GM12874 (cell line): ENCODE measurements at regions not wholly inside any gene's neighbourhood (a gene's known extent, or its start where the extent isn't known, plus 50 kb on each side); places are given as distances from the start of the nearest gene placed in this dataset.

Experiments
- TF ChIP-seq, protein P1 (sequence below): IDR thresholded peaks from 2 replicates; pipeline ENCODE4 v1.5.1; 2011; ENCODE audit warnings: low read depth, mild to moderate bottlenecking, control low read depth, low read length, moderate library complexity; ENCODE audit not compliant: insufficient read depth

DNA sequence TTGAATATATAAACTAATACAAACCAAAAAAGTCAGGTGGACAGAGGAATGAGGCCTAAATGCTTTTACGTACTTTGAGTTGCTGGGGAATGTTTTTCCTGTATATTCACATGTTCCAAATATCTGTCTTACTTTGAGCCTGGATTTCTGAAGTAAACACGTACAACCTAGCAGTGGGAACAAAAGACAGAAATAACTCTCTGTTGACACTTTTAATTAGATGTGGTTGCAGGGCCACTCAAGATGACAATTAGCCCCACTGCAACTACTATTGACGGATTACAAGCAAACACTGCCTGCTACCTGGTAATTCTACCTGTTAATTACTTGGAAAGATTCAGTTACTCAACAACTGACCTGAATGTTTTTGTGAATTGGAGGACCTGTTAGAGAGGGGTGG is 196.9 kb downstream of the TTLL7 start:
- TF ChIP-seq, protein P1, sequence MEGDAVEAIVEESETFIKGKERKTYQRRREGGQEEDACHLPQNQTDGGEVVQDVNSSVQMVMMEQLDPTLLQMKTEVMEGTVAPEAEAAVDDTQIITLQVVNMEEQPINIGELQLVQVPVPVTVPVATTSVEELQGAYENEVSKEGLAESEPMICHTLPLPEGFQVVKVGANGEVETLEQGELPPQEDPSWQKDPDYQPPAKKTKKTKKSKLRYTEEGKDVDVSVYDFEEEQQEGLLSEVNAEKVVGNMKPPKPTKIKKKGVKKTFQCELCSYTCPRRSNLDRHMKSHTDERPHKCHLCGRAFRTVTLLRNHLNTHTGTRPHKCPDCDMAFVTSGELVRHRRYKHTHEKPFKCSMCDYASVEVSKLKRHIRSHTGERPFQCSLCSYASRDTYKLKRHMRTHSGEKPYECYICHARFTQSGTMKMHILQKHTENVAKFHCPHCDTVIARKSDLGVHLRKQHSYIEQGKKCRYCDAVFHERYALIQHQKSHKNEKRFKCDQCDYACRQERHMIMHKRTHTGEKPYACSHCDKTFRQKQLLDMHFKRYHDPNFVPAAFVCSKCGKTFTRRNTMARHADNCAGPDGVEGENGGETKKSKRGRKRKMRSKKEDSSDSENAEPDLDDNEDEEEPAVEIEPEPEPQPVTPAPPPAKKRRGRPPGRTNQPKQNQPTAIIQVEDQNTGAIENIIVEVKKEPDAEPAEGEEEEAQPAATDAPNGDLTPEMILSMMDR, result no peak

DNA sequence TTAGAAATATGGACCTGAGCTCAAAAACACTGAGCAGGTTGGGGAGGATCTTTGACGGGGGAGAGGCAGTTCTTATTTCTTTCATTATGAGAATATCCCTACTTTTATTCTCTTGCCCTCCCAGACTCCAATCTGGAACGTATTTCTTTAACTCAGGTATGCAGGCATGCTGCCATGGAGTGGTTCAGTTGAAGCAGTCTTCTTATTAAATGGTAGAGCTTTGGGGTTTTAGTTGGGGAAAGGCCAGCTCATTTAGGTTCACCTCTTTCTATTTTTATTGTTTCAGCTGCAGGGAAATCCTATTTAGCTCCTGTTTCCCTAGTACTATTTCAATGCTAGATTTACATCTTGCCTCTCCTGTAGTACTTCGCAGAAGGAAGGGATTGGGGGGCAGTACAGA is 198.9 kb downstream of the TTLL7 start:
- TF ChIP-seq, protein P1, result no peak

DNA sequence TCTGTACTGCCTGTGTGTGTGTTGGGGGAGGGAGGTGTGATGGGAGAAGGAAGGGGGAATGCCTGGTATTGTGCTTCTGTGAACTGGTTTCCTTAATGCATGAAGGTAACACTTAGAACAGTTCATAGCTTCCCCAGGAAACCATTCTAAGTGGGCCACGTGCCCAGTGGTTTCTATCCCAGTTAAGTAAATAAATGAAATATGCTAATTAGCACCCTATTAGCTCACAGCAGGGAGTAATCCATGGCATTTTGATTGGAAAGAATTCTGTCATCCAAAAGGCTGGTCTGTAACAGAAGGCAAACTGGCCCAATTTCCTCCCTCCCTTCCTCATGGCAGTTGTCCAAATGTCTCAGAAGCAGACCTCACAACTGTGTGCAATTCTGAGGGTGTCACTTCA is 199.3 kb downstream of the TTLL7 start:
- TF ChIP-seq, protein P1, result no peak

DNA sequence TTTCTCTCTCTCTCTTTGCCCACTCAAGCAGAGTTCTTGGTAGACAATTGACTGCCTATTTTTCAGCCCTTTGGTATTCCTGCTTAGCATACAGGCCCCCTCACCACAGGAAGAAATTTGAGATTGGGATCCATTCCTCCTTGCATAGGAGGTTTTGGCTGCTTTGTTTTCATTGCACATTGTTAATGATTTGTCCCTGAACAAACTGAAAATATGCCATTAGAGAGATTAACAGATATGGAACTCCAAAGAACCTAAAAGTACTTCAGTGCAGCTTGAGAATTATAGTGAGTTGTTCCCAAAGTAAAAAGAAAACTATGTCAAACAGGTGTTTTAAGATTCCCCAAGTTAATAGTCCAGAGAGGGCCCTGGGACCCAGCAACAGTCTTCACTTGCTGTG is 200.0 kb downstream of the TTLL7 start:
- TF ChIP-seq, protein P1, result no peak

DNA sequence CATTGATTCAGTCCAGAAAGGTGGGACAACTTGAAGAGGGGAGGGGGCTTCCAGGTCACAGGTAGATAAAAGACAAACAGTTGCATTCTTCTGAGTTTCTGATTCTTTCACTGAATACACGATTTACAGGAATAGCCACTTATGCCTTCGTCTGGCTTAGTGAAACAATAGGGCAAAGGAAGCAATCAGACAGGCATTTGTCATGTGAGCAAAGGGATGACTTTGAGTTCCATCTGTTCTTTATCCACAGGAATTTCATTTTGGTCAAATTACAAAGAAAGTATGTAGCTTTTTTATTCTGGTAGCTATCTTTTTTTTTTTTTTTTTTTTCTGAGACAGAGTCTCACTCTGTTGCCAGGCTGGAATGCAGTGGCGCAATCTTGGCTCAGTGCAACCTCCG is 202.5 kb downstream of the TTLL7 start:
- TF ChIP-seq, protein P1, result no peak

DNA sequence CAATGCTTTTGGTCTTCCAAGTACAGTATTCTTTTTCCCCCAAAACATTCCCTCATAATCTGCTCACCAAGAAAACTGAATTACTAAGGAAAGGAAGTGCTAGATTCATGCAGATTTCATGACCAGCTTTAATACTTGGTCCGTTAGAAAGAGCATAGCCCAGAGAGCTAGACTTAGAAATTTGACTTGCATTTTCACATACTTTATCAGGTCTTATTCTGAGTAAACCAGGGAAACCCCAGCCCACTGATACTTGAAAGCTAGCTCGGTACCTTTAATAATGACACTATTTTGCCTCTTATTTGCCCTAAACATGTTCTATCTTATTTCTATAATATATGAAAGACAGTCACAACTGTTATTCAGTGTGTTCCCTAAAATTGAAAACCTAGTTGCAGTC is 204.5 kb downstream of the TTLL7 start:
- TF ChIP-seq, protein P1, result no peak

DNA sequence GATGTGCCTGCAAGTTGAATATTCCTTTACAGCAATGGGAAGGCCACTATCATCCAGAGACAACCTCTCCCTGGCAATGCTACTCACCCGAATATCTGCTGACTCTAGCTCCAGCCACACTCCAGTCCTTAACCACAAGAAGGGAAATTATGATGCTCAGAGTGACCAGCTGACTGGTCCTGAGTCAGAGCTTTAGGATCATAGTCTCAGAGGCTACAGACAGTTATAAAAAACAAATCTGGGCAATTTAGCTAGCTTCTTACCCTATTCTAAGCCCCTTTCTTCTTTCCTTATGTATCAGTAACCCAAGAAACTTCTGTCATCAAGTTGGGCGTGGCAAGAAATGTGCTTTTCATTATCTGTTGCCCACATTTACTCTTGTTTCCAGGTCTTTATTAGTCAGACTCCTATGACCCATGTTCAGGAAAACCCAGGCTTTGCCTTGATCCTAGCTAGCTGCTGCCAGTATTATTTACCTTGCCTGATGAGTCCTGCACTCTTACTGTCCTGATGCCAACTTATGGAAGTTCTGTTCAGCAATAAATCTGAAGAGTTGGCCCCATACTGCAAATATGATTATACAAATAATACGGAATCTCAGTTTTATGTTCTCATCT is 207.0 kb downstream of the TTLL7 start:
- TF ChIP-seq, protein P1, result no peak
